ENCODE measurements at regions not wholly inside any gene's neighbourhood (a gene's known extent, or its start where the extent isn't known, plus 50 kb on each side); places are given as distances from the start of the nearest gene placed in this dataset.

DNA sequence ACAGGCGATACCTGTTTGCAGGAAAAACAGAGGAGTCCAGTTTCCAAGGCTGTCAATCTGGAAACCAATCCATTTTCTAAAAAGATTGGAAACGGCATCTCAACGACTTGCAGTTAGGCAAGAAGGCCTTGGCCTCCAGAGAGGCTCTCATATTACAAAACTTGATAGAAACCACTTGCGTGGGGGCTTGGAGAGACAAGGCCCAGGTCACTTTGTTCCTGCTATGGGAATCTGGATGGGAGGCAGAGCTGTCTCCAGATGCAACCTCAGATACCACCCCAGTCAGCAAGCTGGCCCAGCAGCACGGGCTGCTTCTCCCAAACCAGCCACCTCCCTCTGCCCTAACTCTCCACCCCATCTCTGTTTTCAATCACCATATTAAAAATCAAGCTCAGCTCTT, 298.8 kb downstream of the TNS1 start:
- H3K4me1 Mint-ChIP-seq (ENCODE audit: low read depth, unreplicated experiment), result no peaks in the 10 kb centered on the region
- no peaks in the 10 kb centered on the region for H3K36me3 Mint-ChIP-seq (ENCODE audit: unreplicated experiment)
- no peak for DNase-seq
- H3K4me3 Mint-ChIP-seq (ENCODE audit: unreplicated experiment), result no peak overlapping the region
- no peak overlapping the region for H3K27ac Mint-ChIP-seq (ENCODE audit: unreplicated experiment)
- H3K27me3 Mint-ChIP-seq (ENCODE audit: unreplicated experiment), result peaks cover 2% of the 10 kb centered on the region
- TF ChIP-seq, protein P1, sequence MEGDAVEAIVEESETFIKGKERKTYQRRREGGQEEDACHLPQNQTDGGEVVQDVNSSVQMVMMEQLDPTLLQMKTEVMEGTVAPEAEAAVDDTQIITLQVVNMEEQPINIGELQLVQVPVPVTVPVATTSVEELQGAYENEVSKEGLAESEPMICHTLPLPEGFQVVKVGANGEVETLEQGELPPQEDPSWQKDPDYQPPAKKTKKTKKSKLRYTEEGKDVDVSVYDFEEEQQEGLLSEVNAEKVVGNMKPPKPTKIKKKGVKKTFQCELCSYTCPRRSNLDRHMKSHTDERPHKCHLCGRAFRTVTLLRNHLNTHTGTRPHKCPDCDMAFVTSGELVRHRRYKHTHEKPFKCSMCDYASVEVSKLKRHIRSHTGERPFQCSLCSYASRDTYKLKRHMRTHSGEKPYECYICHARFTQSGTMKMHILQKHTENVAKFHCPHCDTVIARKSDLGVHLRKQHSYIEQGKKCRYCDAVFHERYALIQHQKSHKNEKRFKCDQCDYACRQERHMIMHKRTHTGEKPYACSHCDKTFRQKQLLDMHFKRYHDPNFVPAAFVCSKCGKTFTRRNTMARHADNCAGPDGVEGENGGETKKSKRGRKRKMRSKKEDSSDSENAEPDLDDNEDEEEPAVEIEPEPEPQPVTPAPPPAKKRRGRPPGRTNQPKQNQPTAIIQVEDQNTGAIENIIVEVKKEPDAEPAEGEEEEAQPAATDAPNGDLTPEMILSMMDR (IDR thresholded peaks at IDR 0.05; ENCODE audit: partially characterized antibody, unreplicated experiment), result no peak
- H3K9me3 Mint-ChIP-seq (ENCODE audit: unreplicated experiment), result no peaks in the 10 kb centered on the region

DNA sequence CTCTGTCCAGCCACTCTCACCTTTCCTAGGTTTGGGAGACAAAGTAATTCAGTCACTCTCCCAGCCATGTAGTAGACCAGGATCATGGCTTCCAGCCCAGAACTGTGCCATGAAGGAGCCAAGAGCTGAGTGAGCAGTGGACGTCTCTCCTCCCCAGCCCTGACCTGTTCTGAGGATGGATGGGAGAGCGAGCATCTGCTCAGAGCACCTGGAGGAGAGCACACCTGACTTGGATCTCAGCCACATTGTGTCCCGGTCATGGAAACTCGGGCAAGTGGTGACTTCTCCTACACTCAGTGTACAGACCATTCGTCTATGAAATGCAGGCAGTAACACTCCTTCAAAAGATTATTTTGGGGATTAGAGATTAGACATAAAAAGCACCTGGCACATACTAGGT, 299.7 kb downstream of the TNS1 start:
- DNase-seq, result no peak
- Mint-ChIP-seq H3K27ac (ENCODE audit: unreplicated experiment) (no peak overlapping the region), H3K9me3 (ENCODE audit: unreplicated experiment) (no peaks in the 10 kb centered on the region), H3K36me3 (ENCODE audit: unreplicated experiment) (no peaks in the 10 kb centered on the region), H3K27me3 (ENCODE audit: unreplicated experiment) (peaks cover 2% of the 10 kb centered on the region), H3K4me1 (ENCODE audit: low read depth, unreplicated experiment) (no peaks in the 10 kb centered on the region), H3K4me3 (ENCODE audit: unreplicated experiment) (no peak overlapping the region)
- TF ChIP-seq, protein P1 (IDR thresholded peaks at IDR 0.05; ENCODE audit: partially characterized antibody, unreplicated experiment), result no peak

DNA sequence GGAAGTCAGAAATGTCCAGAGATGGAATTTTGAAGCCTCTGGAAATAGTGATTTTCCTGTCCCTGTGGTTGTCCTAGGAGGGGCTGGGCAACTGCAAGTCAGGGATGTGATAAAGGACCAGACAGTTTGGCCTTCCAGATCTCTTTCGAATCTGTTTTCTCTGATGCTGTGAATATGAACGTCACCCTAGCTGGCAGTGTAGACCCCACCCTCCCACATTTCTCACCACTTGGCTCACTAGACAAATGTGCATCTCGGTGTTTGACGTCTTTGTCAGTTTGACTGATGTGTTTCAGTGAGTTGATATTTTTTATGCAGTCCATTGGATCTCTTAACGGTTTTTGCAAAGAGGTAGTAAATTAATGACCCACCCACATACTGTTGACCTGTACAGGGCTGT, 301.2 kb downstream of the TNS1 start:
- no peaks in the 10 kb centered on the region for H3K4me1 Mint-ChIP-seq (ENCODE audit: low read depth, unreplicated experiment)
- H3K27ac Mint-ChIP-seq (ENCODE audit: unreplicated experiment), result no peak overlapping the region
- H3K36me3 Mint-ChIP-seq (ENCODE audit: unreplicated experiment), result no peaks in the 10 kb centered on the region
- no peak overlapping the region for H3K4me3 Mint-ChIP-seq (ENCODE audit: unreplicated experiment)
- no peaks in the 10 kb centered on the region for H3K9me3 Mint-ChIP-seq (ENCODE audit: unreplicated experiment)
- DNase-seq, result no peak
- TF ChIP-seq, protein P1 (IDR thresholded peaks at IDR 0.05; ENCODE audit: partially characterized antibody, unreplicated experiment), result no peak
- H3K27me3 Mint-ChIP-seq (ENCODE audit: unreplicated experiment), result peaks cover 2% of the 10 kb centered on the region

DNA sequence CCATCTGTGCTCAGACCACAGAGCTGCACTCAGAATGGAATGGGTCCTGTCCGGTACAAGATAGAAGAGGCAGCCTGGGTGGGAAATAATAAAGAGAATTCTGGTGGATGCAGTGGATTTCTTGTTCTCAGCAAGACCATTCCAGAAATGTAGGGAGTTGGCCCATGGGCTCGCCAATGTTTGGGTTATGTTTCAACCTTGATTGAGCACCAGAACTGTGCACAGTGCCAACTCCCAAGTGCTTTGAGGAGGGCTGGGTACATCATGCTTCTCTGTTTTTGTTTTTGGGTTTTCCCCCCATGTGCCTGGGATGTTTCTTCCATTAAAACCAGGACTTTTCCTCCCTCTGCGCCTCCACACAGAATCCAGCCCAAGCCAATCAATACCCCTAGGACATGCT, 304.1 kb downstream of the TNS1 start:
- Mint-ChIP-seq H3K4me3 (ENCODE audit: unreplicated experiment) (no peak overlapping the region), H3K27me3 (ENCODE audit: unreplicated experiment) (peaks cover 2% of the 10 kb centered on the region), H3K36me3 (ENCODE audit: unreplicated experiment) (no peaks in the 10 kb centered on the region), H3K4me1 (ENCODE audit: low read depth, unreplicated experiment) (no peaks in the 10 kb centered on the region), H3K27ac (ENCODE audit: unreplicated experiment) (no peak overlapping the region), H3K9me3 (ENCODE audit: unreplicated experiment) (no peaks in the 10 kb centered on the region)
- TF ChIP-seq, protein P1 (IDR thresholded peaks at IDR 0.05; ENCODE audit: partially characterized antibody, unreplicated experiment), result no peak
- no peak for DNase-seq

DNA sequence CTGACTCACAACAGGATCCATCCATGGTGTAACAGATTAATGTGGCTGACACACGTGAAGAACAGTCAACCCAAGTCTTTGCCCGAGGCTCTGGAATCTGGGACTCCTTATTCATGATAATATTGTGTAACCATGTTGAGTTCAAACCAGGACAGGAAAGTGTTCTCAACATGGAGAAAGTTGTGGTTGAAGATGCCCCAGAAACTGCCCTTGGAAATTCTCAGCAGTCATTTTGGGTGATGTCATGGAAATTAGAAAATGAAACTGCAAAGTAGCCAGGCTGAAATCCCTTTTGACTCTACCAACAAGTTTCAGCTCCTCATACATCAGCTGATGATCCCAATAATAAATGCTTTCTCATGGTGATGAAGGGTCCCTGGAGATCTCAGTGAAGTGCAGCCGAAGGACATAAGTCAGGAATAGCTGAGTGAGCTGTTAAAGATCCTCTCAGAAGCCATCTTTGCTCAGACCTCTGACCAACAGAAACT, 307.7 kb downstream of the TNS1 start:
- H3K4me3 Mint-ChIP-seq (ENCODE audit: unreplicated experiment), result no peak overlapping the region
- H3K4me1 Mint-ChIP-seq (ENCODE audit: low read depth, unreplicated experiment), result no peaks in the 10 kb centered on the region
- H3K9me3 Mint-ChIP-seq (ENCODE audit: unreplicated experiment), result no peaks in the 10 kb centered on the region
- DNase-seq, result no peak
- no peaks in the 10 kb centered on the region for H3K36me3 Mint-ChIP-seq (ENCODE audit: unreplicated experiment)
- H3K27ac Mint-ChIP-seq (ENCODE audit: unreplicated experiment), result no peak overlapping the region
- H3K27me3 Mint-ChIP-seq (ENCODE audit: unreplicated experiment), result peaks cover 2% of the 10 kb centered on the region
- TF ChIP-seq, protein P1 (IDR thresholded peaks at IDR 0.05; ENCODE audit: partially characterized antibody, unreplicated experiment), result no peak

Measured in glutamatergic neuron (in vitro differentiated cells).